ENCODE measurements at regions not wholly inside any gene's neighbourhood (a gene's known extent, or its start where the extent isn't known, plus 50 kb on each side); places are given as distances from the start of the nearest gene placed in this dataset.
"Not testable (repeated sequence)": the region's sequence is repeated elsewhere in the genome, so short reads cannot be mapped to it uniquely, and the experiment has no call there.

DNA sequence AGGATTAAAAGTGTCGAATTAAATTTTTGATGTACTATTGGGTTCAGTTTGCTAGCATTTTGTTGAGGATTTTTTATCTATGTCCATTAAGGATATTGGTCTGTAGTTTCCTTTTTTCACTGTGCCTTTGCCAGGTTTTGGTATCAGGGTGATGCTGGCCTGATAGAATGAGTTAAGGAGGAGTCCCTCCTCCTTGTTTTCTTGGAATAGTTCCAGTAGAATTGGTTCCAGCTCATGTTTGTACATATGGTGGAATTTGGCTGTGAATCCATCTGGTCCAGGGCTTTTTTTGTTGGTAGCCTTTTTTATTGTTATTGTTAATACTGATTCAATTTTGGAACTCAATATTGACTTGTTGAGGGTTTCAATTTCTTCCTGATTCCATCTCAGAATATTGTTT, 141.8 kb downstream of the SIM1 start:
- DNase-seq = no peak

DNA sequence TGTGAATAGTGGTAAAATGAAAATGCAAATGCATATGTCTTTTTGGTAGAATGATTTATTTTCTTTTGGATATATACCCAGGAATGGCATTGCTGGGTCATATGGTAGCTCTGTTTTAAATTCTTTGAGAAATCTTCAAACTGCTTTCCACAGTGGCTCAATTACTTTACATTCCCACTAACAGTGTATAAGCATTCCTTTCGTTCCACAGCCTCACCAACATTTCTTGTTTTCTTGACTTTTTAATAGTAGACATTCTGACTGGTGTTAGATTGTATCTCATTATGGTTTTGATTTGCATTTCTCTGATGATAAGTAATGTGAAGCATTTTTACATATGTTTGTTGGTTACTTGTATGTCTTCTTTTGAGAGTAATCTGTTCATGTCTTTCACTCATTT, 144.0 kb downstream of the SIM1 start:
- DNase-seq = no peak

DNA sequence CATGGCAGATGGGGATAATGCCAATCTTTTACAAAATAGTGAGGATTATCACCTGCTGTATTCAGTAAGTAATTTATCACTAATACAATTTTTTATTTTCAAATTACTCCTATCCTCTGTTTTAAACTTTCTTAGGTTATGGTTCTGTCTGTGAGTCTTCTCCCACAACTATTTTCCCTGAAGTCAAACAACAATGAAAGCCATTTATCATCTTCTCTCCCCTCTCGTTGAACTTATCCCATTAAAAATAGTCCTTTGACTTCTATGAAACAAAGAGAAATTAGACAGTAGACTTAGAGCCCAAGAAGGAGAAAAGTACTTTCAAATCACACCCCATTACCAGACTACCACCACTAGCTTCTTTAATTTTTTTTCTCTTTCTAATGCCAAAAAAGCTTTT, 147.7 kb downstream of the SIM1 start:
- DNase-seq = no peak

DNA sequence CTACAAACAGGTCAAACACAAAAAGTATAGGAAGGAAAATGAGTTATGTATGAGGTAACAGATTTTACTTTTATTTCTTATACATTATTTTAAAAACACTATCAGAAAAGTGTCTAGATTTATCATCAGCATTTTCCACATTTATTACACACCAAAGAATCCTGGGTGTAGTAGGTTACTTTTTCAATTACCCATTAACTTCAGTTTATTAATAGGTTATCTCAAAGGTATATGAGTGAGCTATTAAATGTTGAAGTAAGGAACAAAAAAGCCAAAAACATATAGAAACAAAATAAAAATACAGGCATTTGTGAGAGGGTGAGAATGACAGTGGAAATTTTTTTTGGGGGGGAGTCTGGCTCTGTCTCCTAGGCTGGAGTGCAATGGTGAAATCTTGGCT, 150.5 kb downstream of the SIM1 start:
- DNase-seq = no peak

DNA sequence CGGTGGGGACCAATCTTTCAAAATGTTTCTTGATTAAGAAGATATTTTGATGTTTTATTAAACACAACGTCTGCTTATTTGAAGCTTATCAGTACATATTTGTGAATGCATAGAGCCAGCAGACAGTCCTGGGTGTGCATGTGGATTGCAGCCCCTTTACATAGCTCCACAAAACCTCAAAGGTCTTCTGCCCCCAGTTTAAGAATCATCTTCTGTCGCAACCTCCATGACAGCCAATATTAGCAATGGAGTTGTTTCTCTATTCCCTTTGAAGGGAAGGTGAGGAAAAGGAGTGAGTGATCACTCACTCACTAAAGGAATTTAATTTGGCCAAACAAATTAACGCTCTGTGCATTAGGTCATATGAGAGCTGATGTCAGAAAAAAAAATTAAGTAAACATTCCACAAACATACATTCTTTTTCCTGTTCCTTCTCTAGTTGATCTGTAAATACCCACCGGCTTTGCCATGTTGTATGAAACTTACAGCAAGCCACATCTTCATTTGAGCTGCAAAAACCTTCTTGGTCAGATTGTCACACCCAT, 152.9 kb downstream of the SIM1 start:
- DNase-seq = no peak

DNA sequence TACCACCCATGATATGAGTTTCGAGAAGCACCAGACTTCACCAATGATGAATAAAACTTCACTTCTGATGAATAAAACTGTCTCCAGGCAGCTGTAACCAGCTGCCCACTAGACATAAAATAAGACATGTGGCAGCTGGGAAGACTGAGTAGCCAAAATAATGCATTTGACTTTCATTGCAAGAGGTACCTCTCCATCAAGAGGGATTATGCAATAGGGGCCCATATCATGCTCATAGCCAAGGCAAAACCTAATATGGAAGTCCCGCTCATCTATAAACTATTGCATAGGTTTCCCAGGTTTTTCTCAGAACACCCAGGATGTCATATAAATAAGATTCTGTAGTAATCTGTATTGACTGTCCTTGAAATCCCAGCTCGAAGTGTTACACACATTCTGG, 155.5 kb downstream of the SIM1 start:
- no peak for DNase-seq

DNA sequence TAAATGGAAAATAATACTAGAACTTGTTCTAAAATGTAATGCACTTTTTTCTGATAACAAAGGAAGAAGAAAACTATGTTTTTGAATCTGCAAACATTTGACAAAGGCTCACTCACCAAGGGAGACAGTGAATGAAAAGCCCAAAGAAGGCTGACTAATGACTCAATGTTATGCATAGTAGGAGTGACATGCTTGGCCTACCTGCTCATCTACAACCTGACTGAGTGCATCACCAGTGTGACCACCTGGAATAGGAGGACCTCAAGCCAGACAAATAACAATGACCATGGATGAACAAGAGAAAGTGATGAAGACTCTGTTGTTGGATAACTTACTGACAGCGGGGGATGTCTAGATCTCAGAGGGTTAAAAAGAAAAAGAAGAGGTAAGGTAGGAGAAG, 157.2 kb downstream of the SIM1 start:
- no peak for DNase-seq

DNA sequence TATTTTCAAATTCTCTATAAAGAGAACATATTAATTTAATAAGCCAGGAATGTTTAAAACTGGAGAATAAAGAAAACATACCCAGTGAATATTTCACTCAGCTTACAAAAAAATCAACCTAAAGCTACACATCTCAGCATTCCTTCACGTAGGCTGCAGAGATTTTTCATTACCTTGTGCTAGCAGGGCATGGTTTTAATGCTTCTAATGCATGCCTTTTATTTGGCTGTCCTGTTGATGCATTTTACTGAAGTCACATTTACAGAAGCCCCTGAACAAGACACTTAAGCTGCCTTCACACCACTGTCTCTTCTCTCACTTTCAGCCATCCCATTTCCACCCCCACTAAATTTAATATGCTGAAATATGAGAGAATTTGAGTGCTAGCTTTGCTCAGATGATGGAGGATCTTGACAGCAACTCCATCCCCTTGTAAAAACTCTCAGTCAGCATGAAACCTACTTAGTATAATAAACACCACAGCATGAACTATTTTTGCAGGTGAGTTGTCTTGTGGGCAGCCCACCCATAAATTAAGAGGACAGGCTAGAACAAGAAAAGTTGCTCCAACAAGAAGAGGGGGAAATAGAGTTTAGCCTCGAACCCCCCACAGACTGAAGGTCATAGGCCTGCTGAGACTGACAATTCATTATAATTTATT, 159.4 kb downstream of the SIM1 start:
- DNase-seq = peak; percentile 24

DNA sequence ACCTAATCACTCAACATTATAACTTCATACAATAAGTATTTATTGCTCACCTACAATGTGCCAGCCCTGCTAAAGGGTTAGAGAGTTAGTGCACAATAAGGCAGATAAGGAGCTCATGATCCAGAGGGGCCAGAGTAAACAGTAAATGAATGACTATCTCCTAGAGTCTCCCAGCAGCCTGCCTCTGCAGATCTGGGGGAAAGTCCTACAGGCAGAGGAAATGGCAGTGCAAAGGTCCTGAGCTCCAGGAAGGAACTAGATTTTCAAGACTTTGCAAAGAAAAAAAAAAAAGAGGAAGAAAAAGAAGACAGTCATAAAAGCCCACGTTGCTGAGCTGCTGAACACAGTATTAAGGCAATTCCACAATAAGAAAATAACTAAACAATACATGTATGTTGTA, 160.1 kb downstream of the SIM1 start:
- DNase-seq = no peak

DNA sequence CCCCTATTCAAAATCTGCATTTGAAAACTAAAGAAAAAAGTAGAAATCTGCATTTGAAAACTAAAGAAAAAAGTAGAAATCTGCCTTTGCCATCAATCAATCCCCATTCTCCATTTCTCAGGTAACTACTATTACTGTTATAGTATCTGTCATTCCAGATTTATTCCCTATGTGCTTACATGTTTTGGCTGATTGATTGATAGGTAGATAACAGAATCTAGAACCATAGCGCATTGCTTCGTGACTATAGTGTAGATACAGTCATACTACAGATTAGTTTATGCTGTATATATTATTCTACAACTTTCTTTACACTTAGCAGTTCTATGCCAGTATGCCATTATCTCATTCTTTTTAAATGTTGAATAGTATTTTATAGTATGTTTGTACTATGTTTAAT, 163.0 kb downstream of the SIM1 start:
- no peak for DNase-seq

DNA sequence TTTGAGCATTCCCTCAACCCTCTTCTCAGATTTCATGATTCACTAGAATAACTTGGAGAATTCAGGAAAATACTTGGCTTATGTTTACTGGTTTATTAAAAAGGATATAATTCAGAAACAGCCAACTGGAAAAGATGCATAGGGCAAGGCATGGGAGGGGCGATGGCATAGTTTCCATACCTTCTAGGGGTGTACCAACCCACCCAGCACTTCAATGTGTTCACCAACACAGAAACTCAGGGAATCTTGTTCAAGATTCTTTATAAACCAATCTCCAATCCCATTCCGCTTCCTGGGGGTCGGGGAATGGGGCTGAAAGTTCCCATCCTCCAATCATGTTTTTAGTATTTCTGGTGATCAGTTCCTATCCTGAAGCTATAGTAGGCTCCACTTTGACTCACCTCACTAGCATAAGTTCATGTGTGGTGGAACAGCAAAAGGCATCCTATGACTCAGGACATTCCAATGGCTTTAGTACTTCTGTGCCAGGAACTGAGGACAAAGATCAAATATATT, 164.4 kb downstream of the SIM1 start:
- DNase-seq = no peak

DNA sequence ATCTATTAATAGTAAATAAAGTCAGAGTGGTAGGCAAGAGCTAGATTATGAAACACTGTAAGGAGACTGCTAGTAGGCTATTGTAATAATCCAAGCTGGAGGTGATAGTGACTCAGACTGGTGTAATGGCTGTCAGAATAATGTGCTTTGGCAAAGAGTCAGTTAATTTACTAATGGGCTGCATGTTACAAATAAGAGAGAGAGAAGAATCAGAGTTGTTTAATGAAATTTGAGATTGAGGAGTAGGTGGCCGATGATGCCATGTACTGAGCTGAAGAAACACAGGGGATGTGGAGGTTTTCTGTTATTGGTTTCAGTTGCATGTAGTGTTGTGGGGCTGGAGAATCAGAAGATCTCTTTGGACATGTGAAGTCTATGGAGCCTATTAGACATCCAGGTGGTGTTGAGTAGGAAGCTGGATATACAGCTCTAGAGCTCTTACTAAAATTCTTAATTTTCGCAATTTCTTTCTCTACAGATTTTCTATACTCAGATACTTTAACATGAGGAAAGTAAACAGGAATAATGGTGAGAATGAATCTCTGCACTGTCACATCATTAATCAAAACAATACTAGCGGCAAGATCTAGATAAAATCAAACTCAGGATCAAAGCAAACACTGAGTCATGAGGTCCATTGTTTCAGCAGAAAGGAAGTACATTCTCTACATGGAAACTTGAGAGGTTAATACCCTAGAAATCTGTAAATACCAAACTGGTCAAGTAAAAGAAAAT, 167.7 kb downstream of the SIM1 start:
- DNase-seq = no peak

DNA sequence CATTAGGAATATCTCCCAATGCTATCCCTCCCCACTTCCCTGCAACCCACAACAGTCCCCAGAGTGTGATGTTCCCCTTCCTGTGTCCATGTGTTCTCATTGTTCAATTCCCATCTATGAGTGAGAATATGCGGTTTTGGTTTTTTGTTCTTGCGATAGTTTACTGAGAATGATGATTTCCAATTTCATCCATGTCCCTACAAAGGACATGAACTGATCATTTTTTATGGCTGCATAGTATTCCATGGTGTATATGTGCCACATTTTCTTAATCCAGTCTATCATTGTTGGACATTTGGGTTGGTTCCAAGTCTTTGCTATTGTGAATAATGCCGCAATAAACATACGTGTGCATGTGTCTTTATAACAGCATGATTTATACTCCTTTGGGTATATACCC, 169.5 kb downstream of the SIM1 start:
- DNase-seq = not testable (repeated sequence)

DNA sequence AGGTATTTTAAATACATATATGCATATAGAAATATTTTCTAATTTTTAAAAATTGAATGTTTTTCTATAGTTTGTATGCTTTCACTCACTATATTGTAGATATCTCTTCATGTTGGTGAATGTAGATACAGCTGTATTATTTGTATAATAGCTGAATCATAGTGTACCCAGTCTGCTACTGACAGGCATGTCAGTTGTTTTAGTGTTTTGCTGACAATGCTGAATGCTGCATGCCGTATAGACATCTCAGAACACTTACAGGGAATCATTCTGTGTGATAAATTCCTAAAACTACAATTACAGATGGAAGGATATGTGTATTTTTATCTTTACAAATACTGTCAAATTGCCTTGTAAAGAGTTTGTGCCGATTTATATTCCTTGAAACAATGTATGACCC, 175.4 kb downstream of the SIM1 start:
- DNase-seq = no peak

DNA sequence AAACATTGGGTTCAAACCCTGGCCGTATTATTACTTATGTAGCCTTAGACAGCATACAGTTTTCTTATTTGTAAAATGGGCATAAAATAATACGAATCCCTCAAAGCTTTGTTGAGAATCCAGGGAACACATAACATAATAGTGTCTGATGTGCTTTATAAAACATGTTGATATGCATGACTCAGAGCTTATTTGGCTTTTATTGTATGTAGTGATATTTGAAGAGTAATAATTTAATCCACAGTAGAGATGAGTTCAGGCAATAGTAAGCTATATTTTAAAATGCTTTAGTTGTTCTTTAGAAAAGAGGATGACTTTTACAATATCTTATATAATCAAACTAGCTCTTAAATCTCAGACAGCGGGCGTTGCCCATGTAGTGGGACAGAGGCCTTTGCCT, 176.4 kb downstream of the SIM1 start:
- no peak for DNase-seq

DNA sequence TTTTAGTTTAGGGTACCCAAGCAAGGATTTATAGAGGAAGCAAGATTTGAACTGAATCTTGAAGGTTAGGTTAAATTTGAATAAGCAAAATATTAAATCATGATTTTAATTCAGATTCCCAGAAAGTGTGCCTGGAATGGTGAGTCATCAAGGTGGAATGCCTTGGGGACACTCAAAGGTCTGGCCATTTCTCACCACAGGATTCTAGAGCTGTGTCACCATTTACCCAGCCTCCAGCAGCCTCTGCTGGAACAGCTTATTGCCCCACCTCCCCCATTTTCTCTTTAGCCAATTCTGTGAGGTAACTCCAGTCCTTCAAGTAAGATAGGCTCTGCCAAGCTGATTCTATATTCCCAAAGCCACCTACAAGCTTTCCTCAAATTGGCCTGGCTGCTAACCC, 181.4 kb downstream of the SIM1 start:
- no peak for DNase-seq

DNA sequence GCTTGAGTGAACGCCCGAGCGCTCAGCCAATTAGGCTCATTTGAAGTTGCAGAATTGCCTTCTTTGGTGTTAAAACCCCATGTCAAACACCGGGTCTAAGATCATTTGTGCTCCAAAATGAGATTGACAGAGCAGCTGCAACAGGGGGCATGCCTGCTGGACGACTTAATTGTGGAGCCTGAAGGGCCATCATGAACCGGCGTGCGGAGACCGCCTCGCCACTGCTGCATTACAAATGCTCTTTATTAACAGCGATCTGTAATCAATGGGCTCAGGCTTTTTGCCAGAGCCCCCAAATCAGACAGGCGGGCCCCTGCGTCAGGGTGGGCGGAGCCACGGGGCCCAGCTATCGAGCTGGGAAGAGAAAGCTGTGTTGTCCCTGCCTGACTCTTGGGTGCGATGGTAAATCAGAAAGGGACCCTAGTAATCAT, 183.2 kb downstream of the SIM1 start:
- peak; percentile 82 for DNase-seq

DNA sequence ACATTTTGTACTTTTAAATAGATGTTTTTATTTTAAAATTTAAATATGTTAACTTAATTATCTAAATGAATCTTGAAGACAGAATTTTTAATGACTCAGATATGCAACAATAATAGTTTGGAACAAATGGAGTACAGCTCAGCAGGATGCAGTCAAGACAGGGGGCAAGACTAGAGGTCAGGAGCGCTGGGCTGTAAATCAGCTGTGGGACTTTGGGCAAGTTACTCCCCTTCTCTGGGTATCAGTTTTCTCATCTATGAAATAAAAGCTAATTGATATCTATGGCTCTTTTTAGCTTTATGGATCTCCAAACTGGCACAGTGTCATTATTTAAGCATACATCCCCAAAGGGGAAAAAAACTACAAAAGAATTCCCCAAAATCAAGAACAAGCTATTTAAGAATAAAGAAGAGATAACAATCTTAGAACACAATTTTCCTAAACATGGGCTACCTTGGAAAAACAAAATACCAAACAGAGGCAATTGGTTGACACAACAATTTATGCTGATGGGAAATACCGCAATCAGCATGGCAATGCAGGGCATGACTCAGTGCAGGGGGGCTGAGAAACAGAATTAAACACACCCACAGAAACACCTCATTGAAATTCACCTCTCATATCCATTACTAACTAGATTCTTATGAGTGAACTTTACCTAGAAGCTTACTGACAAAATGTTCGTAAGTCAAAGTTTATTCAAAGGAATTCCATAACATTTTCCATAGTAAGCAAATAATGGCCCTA, 188.2 kb downstream of the SIM1 start:
- no peak for DNase-seq

DNA sequence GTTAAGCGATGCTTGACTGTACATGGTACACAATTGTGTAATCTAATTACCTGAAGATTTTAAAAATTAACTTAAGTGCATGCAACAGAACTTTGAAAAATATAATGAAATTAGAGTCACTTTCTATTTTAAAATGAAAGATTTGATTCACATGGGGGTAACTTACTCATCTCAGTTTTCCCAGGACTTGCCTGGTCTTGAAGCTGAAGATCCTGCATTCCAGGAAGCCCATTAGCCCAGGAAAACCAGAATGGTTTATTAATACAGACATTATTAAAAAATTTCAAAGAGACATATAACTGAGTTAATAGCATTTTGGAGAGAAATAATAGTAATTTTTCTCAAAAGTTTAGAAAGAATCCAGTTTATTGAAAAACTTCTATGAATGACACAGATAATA, 190.6 kb downstream of the SIM1 start:
- no peak for DNase-seq

DNA sequence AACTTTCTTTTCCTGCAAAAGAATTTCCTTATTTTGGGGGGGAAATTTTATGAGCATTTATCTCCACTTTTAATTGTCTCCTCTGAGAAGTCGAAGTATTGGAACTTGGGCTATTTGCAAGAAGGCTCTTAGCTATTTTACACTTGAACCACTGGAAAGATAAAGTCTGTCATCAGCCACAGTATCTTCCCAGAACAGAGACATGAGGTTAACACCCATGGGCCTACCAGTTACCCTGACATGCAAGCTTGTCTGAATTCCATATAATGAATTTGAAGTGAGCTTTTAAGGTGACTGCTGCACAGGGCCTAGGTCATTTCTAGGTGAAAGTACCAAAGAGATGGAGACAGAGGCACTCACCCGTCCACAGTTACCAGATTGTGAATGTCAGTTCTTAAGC, 193.1 kb downstream of the SIM1 start:
- no peak for DNase-seq

DNA sequence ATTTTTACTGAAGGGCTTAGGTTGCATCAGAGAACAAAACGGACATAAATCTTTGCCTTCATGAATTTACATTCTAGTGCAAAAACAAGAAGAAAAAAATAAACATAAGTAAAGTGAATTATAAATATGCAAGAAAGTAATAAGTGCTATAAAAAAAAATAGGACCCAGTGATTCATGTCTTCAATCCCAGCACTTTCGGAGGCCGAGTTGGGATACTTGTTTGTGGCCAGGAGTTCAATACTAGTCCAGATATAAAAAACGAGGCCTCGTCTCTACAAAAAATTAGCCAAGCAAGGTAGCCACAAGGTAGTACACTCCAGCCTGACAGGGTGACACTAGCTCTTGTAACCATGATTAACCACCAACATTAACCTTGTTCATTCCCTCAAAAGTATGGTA, 193.5 kb downstream of the SIM1 start:
- DNase-seq = no peak

DNA sequence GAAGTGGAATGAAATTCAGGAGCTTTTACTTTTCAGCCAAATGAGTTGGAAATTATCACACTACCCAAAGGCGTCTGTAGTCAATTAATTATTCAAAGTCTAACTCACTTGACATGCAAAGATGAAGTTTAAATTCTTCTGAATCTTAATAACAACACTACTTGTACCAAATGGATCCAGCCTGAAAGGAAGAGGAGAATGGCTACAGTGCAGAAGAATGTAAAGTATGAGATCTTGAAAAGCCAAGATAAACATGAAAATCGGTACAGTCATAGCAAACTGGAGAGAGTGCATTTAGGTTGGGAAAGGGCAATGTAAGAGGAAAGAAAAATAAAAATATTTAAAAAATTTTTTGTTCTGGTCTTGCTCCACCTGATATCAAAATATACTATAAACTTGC, 195.5 kb downstream of the SIM1 start:
- no peak for DNase-seq

DNA sequence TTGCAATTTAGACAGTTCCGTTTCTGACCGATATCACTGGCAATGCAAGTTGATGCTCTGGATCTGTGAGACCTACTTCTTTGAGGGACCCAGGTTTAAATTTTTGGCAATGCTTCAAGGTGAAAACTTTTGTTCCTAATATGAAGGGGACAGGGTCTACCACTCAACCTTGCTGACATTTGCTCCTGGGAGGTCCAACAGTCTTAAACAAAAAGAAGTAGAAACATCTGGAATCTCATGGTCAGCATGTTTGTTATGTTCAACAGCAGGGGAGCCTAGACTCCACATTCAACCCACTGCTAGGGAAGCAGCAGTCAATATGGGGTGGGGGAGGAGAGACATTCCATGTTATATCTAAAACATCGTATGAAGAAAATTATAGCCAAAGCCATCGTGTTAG, 196.4 kb downstream of the SIM1 start:
- DNase-seq = no peak

DNA sequence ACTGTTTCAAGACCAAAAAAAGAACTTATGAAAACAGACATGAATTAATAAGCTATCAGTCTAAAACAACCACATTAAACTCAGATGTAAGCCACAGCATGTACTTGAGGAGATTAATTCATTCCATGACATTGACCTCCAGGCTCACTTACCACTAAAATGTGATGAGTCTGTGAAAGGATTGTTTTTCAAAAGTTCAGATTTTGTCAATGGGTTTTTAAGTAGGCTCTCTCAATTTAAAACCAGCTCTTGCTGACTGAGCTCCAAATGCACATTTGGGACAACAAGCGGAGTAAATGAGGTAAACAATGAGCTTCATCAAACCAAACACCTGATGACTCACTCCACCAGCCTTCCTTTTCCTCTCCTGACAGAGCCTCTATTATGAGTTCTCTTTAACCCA, 197.0 kb downstream of the SIM1 start:
- DNase-seq = no peak

All from eye (tissue), 1 donor.